ENCODE measurements at regions not wholly inside any gene's neighbourhood (a gene's known extent, or its start where the extent isn't known, plus 50 kb on each side); places are given as distances from the start of the nearest gene placed in this dataset.

GRCh38 chr3:19798324-19798723, 135.7 kb downstream of the EFHB start:
- TF ChIP-seq, protein P1, sequence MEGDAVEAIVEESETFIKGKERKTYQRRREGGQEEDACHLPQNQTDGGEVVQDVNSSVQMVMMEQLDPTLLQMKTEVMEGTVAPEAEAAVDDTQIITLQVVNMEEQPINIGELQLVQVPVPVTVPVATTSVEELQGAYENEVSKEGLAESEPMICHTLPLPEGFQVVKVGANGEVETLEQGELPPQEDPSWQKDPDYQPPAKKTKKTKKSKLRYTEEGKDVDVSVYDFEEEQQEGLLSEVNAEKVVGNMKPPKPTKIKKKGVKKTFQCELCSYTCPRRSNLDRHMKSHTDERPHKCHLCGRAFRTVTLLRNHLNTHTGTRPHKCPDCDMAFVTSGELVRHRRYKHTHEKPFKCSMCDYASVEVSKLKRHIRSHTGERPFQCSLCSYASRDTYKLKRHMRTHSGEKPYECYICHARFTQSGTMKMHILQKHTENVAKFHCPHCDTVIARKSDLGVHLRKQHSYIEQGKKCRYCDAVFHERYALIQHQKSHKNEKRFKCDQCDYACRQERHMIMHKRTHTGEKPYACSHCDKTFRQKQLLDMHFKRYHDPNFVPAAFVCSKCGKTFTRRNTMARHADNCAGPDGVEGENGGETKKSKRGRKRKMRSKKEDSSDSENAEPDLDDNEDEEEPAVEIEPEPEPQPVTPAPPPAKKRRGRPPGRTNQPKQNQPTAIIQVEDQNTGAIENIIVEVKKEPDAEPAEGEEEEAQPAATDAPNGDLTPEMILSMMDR (conservative IDR thresholded peaks at IDR 0.05 in 1 of 2, IDR thresholded peaks at IDR 0.05 in 1 of 2; ENCODE audit: extremely low read depth in 1 of 2, insufficient read depth in 1 of 2, low read depth in 1 of 2, low read length in 2 of 2) = no peak
- TF ChIP-seq EZH2 (IDR thresholded peaks at IDR 0.05; ENCODE audit: borderline replicate concordance, low read length) = no peak

All from mammary epithelial cell (primary cell).